PC-9 (cell line): ENCODE measurements at regions not wholly inside any gene's neighbourhood (a gene's known extent, or its start where the extent isn't known, plus 50 kb on each side); places are given as distances from the start of the nearest gene placed in this dataset.

Source experiments
- BruUV-seq: library from RNA; stranded (reverse); fragments of 400-500 nt; replicated peaks from 2 replicates; lab custom pipeline; 2021; lab: Mats Ljungman, UMichigan
- CTCF ChIA-PET: fragments of 300-600 bp; sonication (Branson Sonifier 250); formaldehyde crosslinking; loops from one replicate; lab custom pipeline; 2022; ENCODE audit warnings: antibody characterized with exemption; lab: Charles Lee
- POLR2A ChIA-PET: fragments of 300-600 bp; sonication (Branson Sonifier 250); formaldehyde crosslinking; loops from one replicate; lab custom pipeline; 2022; ENCODE audit warnings: antibody characterized with exemption; ENCODE audit not compliant: unreplicated experiment; lab: Charles Lee
- DNase-seq, 2 experiments: peaks; one replicate each; pipeline versions ENCODE4 v3.0.0 to v3.0.0-alpha.2; 2015 to 2022; ENCODE audit warnings: mixed read lengths in 1 of 2
- H2AFZ ChIP-seq: fragments of 200-600 bp; sonication (generic); 2 replicates; pipeline ENCODE4 v1.8.1; 2017; ENCODE audit warnings: antibody characterized with exemption
- H3F3A ChIP-seq: fragments of 200-600 bp; sonication (generic); 2 replicates; pipeline ENCODE4 v1.8.1; 2017; ENCODE audit warnings: antibody characterized with exemption, mild to moderate bottlenecking, low read depth; ENCODE audit not compliant: insufficient read depth
- H3K27ac ChIP-seq: fragments of 200-600 bp; sonication (generic); 2 replicates; pipeline ENCODE4 v1.6.1; 2016; ENCODE audit warnings: mixed run types
- H3K27me3 ChIP-seq: fragments of 200-600 bp; sonication (generic); 2 replicates; pipeline ENCODE4 v1.6.1; 2016; ENCODE audit warnings: low read depth, mixed run types; ENCODE audit not compliant: insufficient read depth
- H3K36me3 ChIP-seq: fragments of 200-600 bp; sonication (generic); 2 replicates; pipeline ENCODE4 v1.6.1; 2016; ENCODE audit warnings: low read depth, mixed run types
- H3K4me1 ChIP-seq: fragments of 200-600 bp; sonication (generic); replicated peaks from 2 replicates; pipeline ENCODE4 v1.6.1; 2016; ENCODE audit warnings: mixed run types; ENCODE audit not compliant: insufficient read depth
- H3K4me2 ChIP-seq: fragments of 200-600 bp; sonication (generic); 2 replicates; pipeline ENCODE4 v1.6.1; 2017; ENCODE audit warnings: mixed run types
- H3K4me3 ChIP-seq: fragments of 200-600 bp; sonication (generic); 2 replicates; pipeline ENCODE4 v1.6.1; 2016; ENCODE audit warnings: mixed run types
- H3K79me2 ChIP-seq: fragments of 200-600 bp; sonication (generic); 2 replicates; pipeline ENCODE4 v1.6.1; 2017; ENCODE audit warnings: low read depth, mixed run types
- H3K9me2 ChIP-seq: fragments of 200-600 bp; sonication (generic); 2 replicates; pipeline ENCODE4 v1.8.1; 2017; ENCODE audit warnings: mild to moderate bottlenecking; ENCODE audit not compliant: insufficient read depth
- H3K9me3 ChIP-seq: fragments of 200-600 bp; sonication (generic); 2 replicates; pipeline ENCODE4 v1.8.1; 2016; ENCODE audit warnings: low read depth; ENCODE audit not compliant: insufficient read depth
- H4K20me1 ChIP-seq: fragments of 200-600 bp; sonication (generic); 2 replicates; pipeline ENCODE4 v1.8.1; 2017; ENCODE audit not compliant: insufficient read depth
- CTCF ChIP-seq: fragments of 200-600 bp; sonication (generic); conservative IDR thresholded peaks from 2 replicates; pipeline ENCODE4 v1.6.1; 2017; ENCODE audit warnings: mixed run types, antibody characterized with exemption, mild to moderate bottlenecking, moderate library complexity
- EZH2 ChIP-seq: fragments of 200-600 bp; sonication (generic); IDR thresholded peaks from 2 replicates; pipeline ENCODE4 v1.8.0; 2017; ENCODE audit warnings: antibody characterized with exemption, low read depth
- intact Hi-C: fragments of 100-400 bp; cut with micrococcal nuclease; formaldehyde crosslinking; loops from one replicate; pipeline ENCODE4 v1.10.0; 2022; ENCODE audit not compliant: unreplicated experiment

DNA sequence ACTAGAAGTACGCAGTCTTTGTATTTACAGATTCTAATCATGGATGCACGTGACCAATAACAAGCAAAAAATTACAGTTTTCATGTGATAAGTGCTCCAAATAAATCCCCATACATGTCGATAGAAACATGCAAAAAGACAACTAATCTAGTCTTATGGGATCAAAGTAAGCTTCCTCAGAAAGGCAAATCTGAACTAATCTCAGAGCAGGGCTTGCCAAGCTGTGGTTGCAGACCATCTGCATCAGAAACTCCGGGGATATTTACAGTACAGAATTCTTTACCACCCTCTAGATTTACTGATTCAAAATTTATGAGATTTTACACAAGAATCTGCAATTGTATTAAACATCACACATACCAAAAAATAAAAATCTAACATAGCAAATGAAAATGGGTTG lies 1435.5 kb downstream of the MRPL39 start:
- H4K20me1 ChIP-seq = no peaks in the 10 kb centered on the region
- no peak for TF ChIP-seq CTCF
- BruUV-seq = no TSS peak
- intact Hi-C loops = no loop called here
- no peaks in the 10 kb centered on the region for H3K27me3 ChIP-seq
- H3F3A ChIP-seq = no peaks in the 10 kb centered on the region
- ChIA-PET POLR2A (no interaction called here), CTCF (no interaction called here)
- no peaks in the 10 kb centered on the region for H3K9me2 ChIP-seq
- DNase-seq = no peak
- no peaks in the 10 kb centered on the region for H3K79me2 ChIP-seq
- no peak overlapping the region for H2AFZ ChIP-seq
- H3K9me3 ChIP-seq = no peaks in the 10 kb centered on the region
- no peaks in the 10 kb centered on the region for H3K4me1 ChIP-seq
- H3K4me2 ChIP-seq = no peak overlapping the region
- no peak overlapping the region for H3K4me3 ChIP-seq
- no peak overlapping the region for H3K27ac ChIP-seq
- no peaks in the 10 kb centered on the region for H3K36me3 ChIP-seq

DNA sequence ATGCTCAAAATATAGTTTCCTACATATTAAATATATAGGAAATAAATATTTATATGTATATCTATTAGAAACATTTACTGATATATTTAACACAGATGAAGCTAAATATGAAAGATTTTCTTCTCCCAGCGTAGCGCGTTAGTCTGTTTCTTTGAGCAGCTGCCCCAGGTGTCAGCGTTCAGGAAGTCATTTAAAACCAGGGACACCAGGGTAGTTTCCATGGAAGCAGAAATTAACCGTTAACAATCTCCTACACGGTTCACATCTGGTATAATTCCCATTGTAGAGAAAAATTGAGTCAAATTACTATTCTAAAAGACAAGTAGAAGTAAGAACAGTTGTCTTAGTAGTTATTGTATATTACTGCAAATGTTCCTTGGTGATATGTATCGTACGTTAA lies 1443.7 kb downstream of the MRPL39 start:
- POLR2A ChIA-PET = no interaction called here
- intact Hi-C loops = no loop called here
- no peak for DNase-seq
- Histone ChIP-seq H2AFZ (no peak overlapping the region), H3K9me2 (no peaks in the 10 kb centered on the region), H3K27me3 (no peaks in the 10 kb centered on the region), H3K27ac (no peak overlapping the region), H3K4me2 (no peak overlapping the region), H3F3A (no peaks in the 10 kb centered on the region), H3K79me2 (no peaks in the 10 kb centered on the region), H3K36me3 (no peaks in the 10 kb centered on the region), H3K4me3 (no peak overlapping the region), H3K9me3 (no peaks in the 10 kb centered on the region), H4K20me1 (no peaks in the 10 kb centered on the region), H3K4me1 (no peaks in the 10 kb centered on the region)
- no peak for TF ChIP-seq CTCF
- TF ChIP-seq EZH2 = no peak
- BruUV-seq = no TSS peak
- CTCF ChIA-PET = no interaction called here

DNA sequence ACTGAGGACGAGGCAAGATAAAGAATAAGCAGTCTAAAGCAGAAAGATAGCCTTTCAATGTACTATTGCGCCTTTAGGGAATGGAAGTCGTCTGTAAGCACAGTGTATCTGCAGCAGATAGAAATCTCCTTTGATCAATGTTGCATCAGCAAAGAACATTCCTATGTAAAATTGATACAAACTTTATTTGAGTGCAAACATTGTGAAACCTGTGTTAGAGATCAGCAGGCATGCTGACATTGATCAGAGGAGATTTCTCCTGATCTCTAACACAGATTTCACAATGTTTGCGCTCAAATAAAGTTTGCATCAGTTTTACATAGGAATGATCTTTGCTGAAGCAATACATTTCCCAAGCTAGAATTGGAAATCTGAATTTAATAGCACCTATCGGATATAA lies 1446.8 kb downstream of the MRPL39 start:
- TF ChIP-seq CTCF (no peak), EZH2 (no peak)
- POLR2A ChIA-PET = no interaction called here
- no TSS peak for BruUV-seq
- Histone ChIP-seq H3K4me2 (no peak overlapping the region), H3K36me3 (no peaks in the 10 kb centered on the region), H3K79me2 (no peaks in the 10 kb centered on the region), H3K27me3 (no peaks in the 10 kb centered on the region), H3K27ac (no peak overlapping the region), H3K4me3 (no peak overlapping the region), H3K9me3 (no peaks in the 10 kb centered on the region), H2AFZ (no peak overlapping the region), H4K20me1 (no peaks in the 10 kb centered on the region), H3K4me1 (no peaks in the 10 kb centered on the region), H3K9me2 (no peaks in the 10 kb centered on the region), H3F3A (no peaks in the 10 kb centered on the region)
- no peak for DNase-seq
- CTCF ChIA-PET = no interaction called here
- intact Hi-C loops = no loop called here
